Cardiac muscle cell (in vitro differentiated cells and primary cell): ENCODE measurements at regions not wholly inside any gene's neighbourhood (a gene's known extent, or its start where the extent isn't known, plus 50 kb on each side); places are given as distances from the start of the nearest gene placed in this dataset.

ENCODE experiments used
- DNase-seq, 2 donors: peaks; one replicate each; pipeline versions ENCODE4 v3.0.0 to v3.0.0-alpha.2; 2010 to 2017; ENCODE audit warnings: low read depth in 1 of 2, low spot score in 1 of 2
- H3K27ac ChIP-seq: fragments of 200-600 bp; sonication (generic); 2 replicates; pipeline ENCODE4 v1.5.1; 2016
- H3K27me3 ChIP-seq: fragments of 200-600 bp; sonication (generic); 2 replicates; pipeline ENCODE4 v1.6.0; 2016; ENCODE audit warnings: control low read depth
- H3K36me3 ChIP-seq: fragments of 200-600 bp; sonication (generic); 2 replicates; pipeline ENCODE4 v1.5.1; 2016; ENCODE audit warnings: control low read depth
- H3K4me1 ChIP-seq: fragments of 200-600 bp; sonication (generic); 2 replicates; pipeline ENCODE4 v1.8.1; 2017; ENCODE audit warnings: low read depth, mild to moderate bottlenecking, mixed run types
- H3K4me3 ChIP-seq: fragments of 200-600 bp; sonication (generic); 2 replicates; pipeline ENCODE4 v1.5.1; 2016; ENCODE audit warnings: mild to moderate bottlenecking
- H3K9me3 ChIP-seq: fragments of 200-600 bp; sonication (generic); 2 replicates; pipeline ENCODE4 v1.5.1; 2017; ENCODE audit warnings: low read depth, mild to moderate bottlenecking, control low read depth
- TF ChIP-seq, protein P1 (sequence below): IDR thresholded peaks from 2 replicates; pipeline ENCODE4 v1.5.1; 2012; ENCODE audit warnings: low read depth, mild to moderate bottlenecking, low read length

- no peaks in the 10 kb centered on the region for H3K9me3 ChIP-seq
- DNase-seq: no peak
- H3K27ac ChIP-seq: no peak overlapping the region
- no peaks in the 10 kb centered on the region for H3K27me3 ChIP-seq
- H3K4me1 ChIP-seq: no peaks in the 10 kb centered on the region
- no peaks in the 10 kb centered on the region for H3K36me3 ChIP-seq
- no peak overlapping the region for H3K4me3 ChIP-seq
- TF ChIP-seq, protein P1, sequence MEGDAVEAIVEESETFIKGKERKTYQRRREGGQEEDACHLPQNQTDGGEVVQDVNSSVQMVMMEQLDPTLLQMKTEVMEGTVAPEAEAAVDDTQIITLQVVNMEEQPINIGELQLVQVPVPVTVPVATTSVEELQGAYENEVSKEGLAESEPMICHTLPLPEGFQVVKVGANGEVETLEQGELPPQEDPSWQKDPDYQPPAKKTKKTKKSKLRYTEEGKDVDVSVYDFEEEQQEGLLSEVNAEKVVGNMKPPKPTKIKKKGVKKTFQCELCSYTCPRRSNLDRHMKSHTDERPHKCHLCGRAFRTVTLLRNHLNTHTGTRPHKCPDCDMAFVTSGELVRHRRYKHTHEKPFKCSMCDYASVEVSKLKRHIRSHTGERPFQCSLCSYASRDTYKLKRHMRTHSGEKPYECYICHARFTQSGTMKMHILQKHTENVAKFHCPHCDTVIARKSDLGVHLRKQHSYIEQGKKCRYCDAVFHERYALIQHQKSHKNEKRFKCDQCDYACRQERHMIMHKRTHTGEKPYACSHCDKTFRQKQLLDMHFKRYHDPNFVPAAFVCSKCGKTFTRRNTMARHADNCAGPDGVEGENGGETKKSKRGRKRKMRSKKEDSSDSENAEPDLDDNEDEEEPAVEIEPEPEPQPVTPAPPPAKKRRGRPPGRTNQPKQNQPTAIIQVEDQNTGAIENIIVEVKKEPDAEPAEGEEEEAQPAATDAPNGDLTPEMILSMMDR: no peak
Measured at GRCh38 chr10:124230635-124231167, 137.3 kb upstream of the CHST15 start.

GRCh38 chr10:124229989-124230634 lies 136.7 kb upstream of the CHST15 start:
- no peak for DNase-seq
- H3K36me3 ChIP-seq: no peaks in the 10 kb centered on the region
- no peaks in the 10 kb centered on the region for H3K4me1 ChIP-seq
- no peak overlapping the region for H3K4me3 ChIP-seq
- no peaks in the 10 kb centered on the region for H3K27me3 ChIP-seq
- H3K27ac ChIP-seq: no peak overlapping the region
- TF ChIP-seq, protein P1: no peak
- H3K9me3 ChIP-seq: no peaks in the 10 kb centered on the region

- DNase-seq: no peak
- Histone ChIP-seq H3K27ac (no peak overlapping the region), H3K4me3 (no peak overlapping the region), H3K27me3 (no peaks in the 10 kb centered on the region), H3K9me3 (no peaks in the 10 kb centered on the region), H3K4me1 (no peaks in the 10 kb centered on the region), H3K36me3 (no peaks in the 10 kb centered on the region)
- TF ChIP-seq, protein P1: no peak
Measured at GRCh38 chr10:124229201-124229988, 136.0 kb upstream of the CHST15 start.

GRCh38 chr10:124228471-124228870 lies 135.1 kb upstream of the CHST15 start:
- no peaks in the 10 kb centered on the region for H3K36me3 ChIP-seq
- H3K4me1 ChIP-seq: no peaks in the 10 kb centered on the region
- DNase-seq: no peak
- TF ChIP-seq, protein P1: no peak
- no peaks in the 10 kb centered on the region for H3K27me3 ChIP-seq
- no peak overlapping the region for H3K27ac ChIP-seq
- H3K4me3 ChIP-seq: no peak overlapping the region
- no peaks in the 10 kb centered on the region for H3K9me3 ChIP-seq

DNA sequence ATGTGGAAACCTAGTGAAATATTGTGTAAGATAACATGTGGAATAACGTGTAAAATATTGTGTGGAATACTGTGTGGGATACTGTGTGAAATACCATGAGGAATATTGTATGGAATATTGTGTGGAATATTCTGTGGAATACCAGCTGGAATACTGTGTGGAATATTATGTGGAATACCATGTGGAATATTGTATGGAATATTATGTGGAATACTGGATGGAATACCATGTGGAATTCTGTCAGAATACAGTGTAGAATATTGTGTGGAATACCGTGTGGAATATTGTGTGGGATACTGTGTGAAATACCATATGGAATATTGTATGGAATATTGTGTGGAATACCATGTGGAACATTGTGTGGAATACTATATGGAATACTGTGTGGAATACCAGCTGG lies 134.6 kb upstream of the CHST15 start:
- DNase-seq: no peak
- H3K4me1 ChIP-seq: no peaks in the 10 kb centered on the region
- H3K27ac ChIP-seq: no peak overlapping the region
- no peaks in the 10 kb centered on the region for H3K9me3 ChIP-seq
- no peak overlapping the region for H3K4me3 ChIP-seq
- TF ChIP-seq, protein P1: no peak
- no peaks in the 10 kb centered on the region for H3K27me3 ChIP-seq
- no peaks in the 10 kb centered on the region for H3K36me3 ChIP-seq
